Right atrium auricular region (tissue), 2 donors: ENCODE measurements at regions not wholly inside any gene's neighbourhood (a gene's known extent, or its start where the extent isn't known, plus 50 kb on each side); places are given as distances from the start of the nearest gene placed in this dataset.

Source experiments
- DNase-seq: peaks from one replicate; pipeline ENCODE4 v3.0.0-alpha.2; 2019; ENCODE audit warnings: low spot score
- H3K27ac ChIP-seq, 2 donors: fragments of 200-600 bp; sonication (generic); 1 replicate in 1 of 2; 2 replicates in 1 of 2; pipeline ENCODE4 v1.5.1; 2016 to 2019
- H3K27me3 ChIP-seq, 2 donors: fragments of 200-600 bp; sonication (generic); one replicate each; pipeline versions ENCODE4 v1.5.1 to v1.6.0; 2017 to 2019
- H3K36me3 ChIP-seq: fragments of 200-600 bp; sonication (generic); one replicate; pipeline ENCODE4 v1.5.1; 2016
- H3K4me1 ChIP-seq, 2 donors: fragments of 200-600 bp; sonication (generic); one replicate each; pipeline versions ENCODE4 v1.5.1 to v1.6.0; 2017 to 2019
- H3K4me3 ChIP-seq, 2 donors: fragments of 200-600 bp; sonication (generic); 1 replicate in 1 of 2; 2 replicates in 1 of 2; pipeline ENCODE4 v1.5.1; 2017 to 2019; ENCODE audit warnings: mild to moderate bottlenecking in 1 of 2, moderate library complexity in 1 of 2
- H3K9me3 ChIP-seq, 2 donors: fragments of 200-600 bp; sonication (generic); one replicate each; pipeline ENCODE4 v1.5.1; 2019
- CTCF ChIP-seq, 2 donors: fragments of 200-600 bp; sonication (generic); IDR thresholded peaks; one replicate each; pipeline ENCODE4 v1.5.1; 2019; ENCODE audit warnings: antibody characterized with exemption in 2 of 2

DNA sequence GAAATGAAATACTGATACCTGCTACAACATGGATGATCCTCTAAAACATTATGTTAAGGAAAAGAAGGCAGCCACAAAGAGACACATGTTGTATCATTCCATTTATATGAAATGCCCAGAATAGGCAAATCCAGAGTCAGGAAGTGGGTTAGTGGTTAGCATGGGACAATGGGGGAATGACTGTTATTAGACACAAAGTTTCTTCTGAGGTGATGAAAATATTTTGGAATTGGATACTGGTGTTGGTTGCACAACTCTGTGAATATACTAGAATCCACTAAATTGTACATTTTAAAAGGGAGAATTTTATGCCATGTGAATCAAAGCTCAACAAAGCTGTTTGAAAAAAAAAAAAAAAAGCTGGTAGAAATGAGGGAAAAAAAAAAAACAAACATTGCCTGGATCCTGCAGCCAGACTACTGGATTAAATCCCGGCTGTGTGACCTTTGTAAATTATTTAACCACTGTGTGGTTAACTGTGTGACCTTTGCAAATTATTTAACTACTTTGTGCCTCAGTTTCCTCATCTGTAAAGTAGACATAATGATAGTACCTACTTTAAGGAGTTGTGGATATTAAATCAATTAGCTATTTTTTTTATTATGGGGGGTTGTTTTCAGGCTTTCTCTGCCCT, 75.6 kb upstream of the PRICKLE2 start:
- no peaks in the 10 kb centered on the region for H3K4me1 ChIP-seq
- H3K27ac ChIP-seq: no peak overlapping the region
- TF ChIP-seq CTCF (IDR thresholded peaks at IDR 0.05): no peak
- H3K27me3 ChIP-seq: no peaks in the 10 kb centered on the region
- no peaks in the 10 kb centered on the region for H3K36me3 ChIP-seq
- no peak overlapping the region for H3K4me3 ChIP-seq
- H3K9me3 ChIP-seq: peaks cover 0 to 17% of the 10 kb centered on the region in 2 donors
- no peak for DNase-seq

- no peak for TF ChIP-seq CTCF (IDR thresholded peaks at IDR 0.05)
- H3K27ac ChIP-seq: no peak overlapping the region
- H3K36me3 ChIP-seq: no peaks in the 10 kb centered on the region
- DNase-seq: no peak
- H3K9me3 ChIP-seq: peaks cover 0 to 17% of the 10 kb centered on the region in 2 donors
- H3K27me3 ChIP-seq: no peaks in the 10 kb centered on the region
- H3K4me1 ChIP-seq: no peaks in the 10 kb centered on the region
- no peak overlapping the region for H3K4me3 ChIP-seq
Measured at GRCh38 chr3:64299206-64299605, 73.9 kb upstream of the PRICKLE2 start.

DNA sequence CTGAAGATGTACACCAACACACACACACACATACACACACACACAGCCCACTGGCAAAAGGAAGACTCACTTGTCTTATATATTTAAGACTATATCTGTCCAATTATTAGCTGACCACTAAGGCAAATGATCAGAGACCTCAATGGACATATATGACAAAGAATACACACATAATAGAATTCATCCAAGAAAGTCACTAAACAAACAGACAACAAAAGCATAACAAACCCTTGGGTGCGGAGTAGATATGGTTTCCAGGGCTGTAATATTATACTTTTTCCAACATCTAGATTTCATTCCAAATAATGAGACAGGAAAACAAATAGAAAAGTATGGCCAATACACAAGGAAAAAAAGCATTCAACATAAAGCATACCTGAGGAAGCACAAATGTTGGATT, 72.3 kb upstream of the PRICKLE2 start:
- Histone ChIP-seq H3K27me3 (no peaks in the 10 kb centered on the region), H3K27ac (no peak overlapping the region), H3K4me3 (no peak overlapping the region), H3K4me1 (no peaks in the 10 kb centered on the region), H3K9me3 (peaks cover 0 to 17% of the 10 kb centered on the region in 2 donors), H3K36me3 (no peaks in the 10 kb centered on the region)
- no peak for TF ChIP-seq CTCF (IDR thresholded peaks at IDR 0.05)
- no peak for DNase-seq

GRCh38 chr3:64295594-64295993, 70.3 kb upstream of the PRICKLE2 start:
- Histone ChIP-seq H3K4me3 (no peak overlapping the region), H3K4me1 (no peaks in the 10 kb centered on the region), H3K9me3 (peaks cover 0 to 17% of the 10 kb centered on the region in 2 donors), H3K27me3 (no peaks in the 10 kb centered on the region), H3K27ac (no peak overlapping the region), H3K36me3 (no peaks in the 10 kb centered on the region)
- no peak for TF ChIP-seq CTCF (IDR thresholded peaks at IDR 0.05)
- no peak for DNase-seq

- TF ChIP-seq CTCF (IDR thresholded peaks at IDR 0.05): no peak
- no peaks in the 10 kb centered on the region for H3K36me3 ChIP-seq
- H3K27ac ChIP-seq: no peak overlapping the region
- H3K4me3 ChIP-seq: no peak overlapping the region
- no peaks in the 10 kb centered on the region for H3K27me3 ChIP-seq
- DNase-seq: no peak
- H3K4me1 ChIP-seq: no peaks in the 10 kb centered on the region
- H3K9me3 ChIP-seq: peaks cover 0 to 17% of the 10 kb centered on the region in 2 donors
Measured at GRCh38 chr3:64294771-64295170, 69.5 kb upstream of the PRICKLE2 start.

DNA sequence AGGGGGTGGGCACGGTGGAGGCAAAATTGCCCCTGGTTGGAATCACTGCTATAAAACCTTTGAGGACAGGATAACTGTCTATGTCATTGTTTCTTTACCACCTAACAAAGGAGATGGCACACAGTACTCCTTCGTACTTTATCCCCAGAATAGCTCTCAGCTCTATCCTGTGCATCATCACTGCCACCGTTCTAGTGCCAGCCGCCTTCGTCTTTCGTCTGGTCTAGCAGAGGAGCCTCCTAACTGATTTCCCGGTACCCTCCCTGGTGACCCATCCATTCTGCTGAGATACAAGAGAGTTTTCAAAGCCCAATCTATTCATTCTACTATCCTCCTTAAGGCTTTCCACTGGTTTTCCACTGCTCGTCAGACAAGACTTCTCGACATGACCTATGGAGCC, 67.9 kb upstream of the PRICKLE2 start:
- Histone ChIP-seq H3K4me1 (no peaks in the 10 kb centered on the region), H3K9me3 (peaks cover 0 to 17% of the 10 kb centered on the region in 2 donors), H3K27ac (no peak overlapping the region), H3K36me3 (no peaks in the 10 kb centered on the region), H3K27me3 (no peaks in the 10 kb centered on the region), H3K4me3 (no peak overlapping the region)
- no peak for DNase-seq
- no peak for TF ChIP-seq CTCF (IDR thresholded peaks at IDR 0.05)
